PC-3 (cell line): ENCODE measurements at regions not wholly inside any gene's neighbourhood (a gene's known extent, or its start where the extent isn't known, plus 50 kb on each side); places are given as distances from the start of the nearest gene placed in this dataset.

ENCODE experiments used
- ATAC-seq: fragments of 200-7000 bp; cut with Tn5 transposase; 2 replicates; pipeline ENCODE4 v1.9.1; 2020; ENCODE audit warnings: mild to moderate bottlenecking, moderate library complexity
- BruUV-seq: library from RNA; stranded (reverse); fragments of 400-500 nt; replicated peaks from 2 replicates; lab custom pipeline; 2021; lab: Mats Ljungman, UMichigan
- CTCF ChIA-PET: fragments of 300-600 bp; sonication (Branson Sonifier 250); formaldehyde crosslinking; loops from one replicate; lab custom pipeline; 2022; ENCODE audit warnings: antibody characterized with exemption; lab: Charles Lee
- POLR2A ChIA-PET: fragments of 300-600 bp; sonication (Branson Sonifier 250); formaldehyde crosslinking; loops from one replicate; lab custom pipeline; 2022; ENCODE audit warnings: antibody characterized with exemption; ENCODE audit not compliant: unreplicated experiment; lab: Charles Lee
- DNase-seq: peaks from one replicate; pipeline ENCODE4 v3.0.0-alpha.2; 2015
- H2AFZ ChIP-seq: fragments of 300-600 bp; sonication (generic); 2 replicates; pipeline ENCODE4 v1.6.0; 2016; ENCODE audit warnings: antibody characterized with exemption, low read length
- H3F3A ChIP-seq: fragments of 300-600 bp; sonication (generic); one replicate; pipeline ENCODE4 v1.6.0; 2017; ENCODE audit warnings: antibody characterized with exemption, low read length, control low read depth, mild to moderate bottlenecking; ENCODE audit not compliant: unreplicated experiment
- H3K27ac ChIP-seq: fragments of 300-600 bp; sonication (generic); 2 replicates; pipeline ENCODE4 v1.5.1; 2016; ENCODE audit warnings: mild to moderate bottlenecking, low read length
- H3K27me3 ChIP-seq: fragments of 300-600 bp; sonication (generic); 2 replicates; pipeline ENCODE4 v1.6.1; 2016; ENCODE audit warnings: low read length, mixed read lengths
- H3K36me3 ChIP-seq: fragments of 300-600 bp; sonication (generic); 2 replicates; pipeline ENCODE4 v1.6.1; 2016; ENCODE audit warnings: low read depth, mixed run types, low read length, mixed read lengths
- H3K4me1 ChIP-seq: fragments of 300-600 bp; sonication (generic); 2 replicates; pipeline ENCODE4 v1.5.1; 2016; ENCODE audit warnings: low read length; ENCODE audit not compliant: insufficient read depth
- H3K4me2 ChIP-seq: fragments of 300-600 bp; sonication (generic); 2 replicates; pipeline ENCODE4 v1.6.0; 2016; ENCODE audit warnings: low read length
- H3K4me3 ChIP-seq: fragments of 300-600 bp; sonication (generic); 2 replicates; pipeline ENCODE4 v1.5.1; 2016; ENCODE audit warnings: mild to moderate bottlenecking, low read length, mixed read lengths
- H3K79me2 ChIP-seq: fragments of 300-600 bp; sonication (generic); 2 replicates; pipeline ENCODE4 v1.6.1; 2017; ENCODE audit warnings: low read length, mixed read lengths
- H3K9ac ChIP-seq: fragments of 300-600 bp; sonication (generic); 2 replicates; pipeline ENCODE4 v1.6.0; 2016; ENCODE audit warnings: mild to moderate bottlenecking, low read length
- H3K9me2 ChIP-seq: fragments of 300-600 bp; sonication (generic); replicated peaks from 2 replicates; pipeline ENCODE4 v1.6.1; 2016; ENCODE audit warnings: mixed run types, low read length, mixed read lengths
- H3K9me3 ChIP-seq: fragments of 300-600 bp; sonication (generic); 2 replicates; pipeline ENCODE4 v1.6.1; 2016; ENCODE audit warnings: low read length, mixed read lengths
- H4K20me1 ChIP-seq: fragments of 300-600 bp; sonication (generic); 2 replicates; pipeline ENCODE4 v1.6.1; 2016; ENCODE audit warnings: low read length, mixed read lengths
- CTCF ChIP-seq: fragments of 300-600 bp; sonication (generic); conservative IDR thresholded peaks from 2 replicates; pipeline ENCODE4 v1.5.1; 2017; ENCODE audit warnings: antibody characterized with exemption, low read depth, mild to moderate bottlenecking, low read length
- EZH2 ChIP-seq: fragments of 300-600 bp; sonication (generic); IDR thresholded peaks from one replicate; pipeline ENCODE4 v1.6.1; 2017; ENCODE audit warnings: antibody characterized with exemption, mild to moderate bottlenecking, low read length; ENCODE audit not compliant: unreplicated experiment
- EZH2phosphoT487 ChIP-seq: fragments of 300-600 bp; sonication (generic); IDR thresholded peaks from 2 replicates; pipeline ENCODE4 v1.6.1; 2018; ENCODE audit warnings: mild to moderate bottlenecking, antibody characterized with exemption, low read length, borderline replicate concordance
- intact Hi-C: fragments of 100-400 bp; cut with micrococcal nuclease; formaldehyde crosslinking; loops from 2 replicates; pipeline ENCODE4 v1.9.0; 2023

DNA sequence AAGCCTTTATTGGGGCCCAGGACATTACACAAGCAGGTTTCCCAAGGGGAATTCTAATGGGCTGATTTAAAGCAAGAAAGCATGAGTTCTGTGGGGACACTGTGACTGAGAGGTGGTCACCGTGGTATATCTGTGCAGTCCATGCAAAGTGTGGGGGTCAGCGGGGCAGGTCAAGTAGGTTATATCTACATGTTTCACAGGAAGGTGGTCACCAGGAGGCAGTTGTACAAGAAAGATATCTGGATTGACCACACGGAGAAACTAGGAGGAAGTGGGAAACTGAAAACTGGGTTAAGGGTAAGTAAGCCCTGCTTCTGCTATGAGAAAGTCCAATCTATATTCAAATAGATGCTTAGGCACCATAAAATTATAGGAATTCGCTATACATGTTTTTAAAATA, 77.8 kb upstream of the CNOT2 start:
- ChIA-PET POLR2A (no interaction called here), CTCF (no interaction called here)
- no peaks in the 10 kb centered on the region for H3K79me2 ChIP-seq
- no peaks in the 10 kb centered on the region for H3K36me3 ChIP-seq
- ATAC-seq = no peak
- BruUV-seq = no TSS peak
- H3K9me2 ChIP-seq = no peaks in the 10 kb centered on the region
- H2AFZ ChIP-seq = no peak overlapping the region
- no peak overlapping the region for H3K9ac ChIP-seq
- no peaks in the 10 kb centered on the region for H3F3A ChIP-seq
- no peak for DNase-seq
- H3K4me1 ChIP-seq = no peaks in the 10 kb centered on the region
- H3K4me2 ChIP-seq = no peak overlapping the region
- no peaks in the 10 kb centered on the region for H3K27me3 ChIP-seq
- no peaks in the 10 kb centered on the region for H4K20me1 ChIP-seq
- no peak overlapping the region for H3K27ac ChIP-seq
- TF ChIP-seq EZH2phosphoT487 (no peak), EZH2 (no peak), CTCF (no peak)
- H3K4me3 ChIP-seq = no peak overlapping the region
- H3K9me3 ChIP-seq = no peaks in the 10 kb centered on the region
- intact Hi-C loops = no loop called here

DNA sequence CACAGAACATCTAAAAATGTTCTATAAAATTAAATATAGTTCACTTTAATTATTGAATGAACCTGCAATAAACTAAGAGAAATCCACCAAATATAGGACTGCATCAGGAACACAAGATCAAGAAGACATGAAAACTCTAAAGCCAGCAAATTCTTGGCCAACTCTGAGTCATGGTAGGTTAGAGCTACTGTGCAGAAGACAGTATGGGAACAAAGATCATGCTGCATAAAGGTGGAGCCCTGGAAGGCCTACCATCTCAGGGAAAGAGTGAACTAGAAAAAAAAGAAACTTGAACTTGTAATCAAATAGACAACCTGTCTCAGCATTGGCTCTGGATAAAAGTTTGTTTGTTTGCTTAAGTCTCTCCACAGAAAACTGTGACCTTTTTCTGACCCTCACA, 66.9 kb upstream of the CNOT2 start:
- Histone ChIP-seq H3K27me3 (no peaks in the 10 kb centered on the region), H4K20me1 (no peaks in the 10 kb centered on the region), H2AFZ (no peak overlapping the region), H3K9ac (no peak overlapping the region), H3K9me3 (no peaks in the 10 kb centered on the region), H3K36me3 (no peaks in the 10 kb centered on the region), H3K27ac (no peak overlapping the region), H3K4me1 (no peaks in the 10 kb centered on the region), H3K9me2 (no peaks in the 10 kb centered on the region), H3K4me3 (no peak overlapping the region), H3K79me2 (no peaks in the 10 kb centered on the region), H3K4me2 (no peak overlapping the region), H3F3A (no peaks in the 10 kb centered on the region)
- ChIA-PET CTCF (no interaction called here), POLR2A (no interaction called here)
- DNase-seq (no peak), ATAC-seq (no peak)
- TF ChIP-seq EZH2 (no peak), CTCF (no peak), EZH2phosphoT487 (no peak)
- intact Hi-C loops = no loop called here
- no TSS peak for BruUV-seq

DNA sequence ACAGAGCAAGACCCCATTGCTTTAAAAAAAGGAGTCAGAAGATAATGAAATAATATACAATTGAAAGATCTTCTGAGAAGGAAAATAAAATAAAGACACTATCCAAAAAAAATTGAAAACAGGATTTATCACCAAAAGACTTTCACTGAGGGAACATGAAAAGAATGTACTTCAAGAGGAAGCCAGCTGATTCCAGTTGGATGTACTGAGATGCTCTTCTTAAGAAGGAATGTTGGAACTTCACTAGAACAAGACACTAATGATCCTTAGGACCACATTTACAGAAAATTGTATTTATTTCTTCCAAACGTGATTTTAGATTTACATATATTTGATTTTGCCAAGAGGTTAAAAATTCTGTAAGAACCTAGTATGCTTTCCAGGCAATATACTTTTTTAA, 65.6 kb upstream of the CNOT2 start:
- Histone ChIP-seq H3K4me2 (no peak overlapping the region), H3K79me2 (no peaks in the 10 kb centered on the region), H3F3A (no peaks in the 10 kb centered on the region), H3K9me3 (no peaks in the 10 kb centered on the region), H3K36me3 (no peaks in the 10 kb centered on the region), H3K4me1 (no peaks in the 10 kb centered on the region), H3K4me3 (no peak overlapping the region), H3K9me2 (no peaks in the 10 kb centered on the region), H3K27ac (no peak overlapping the region), H4K20me1 (no peaks in the 10 kb centered on the region), H3K27me3 (no peaks in the 10 kb centered on the region), H2AFZ (no peak overlapping the region), H3K9ac (no peak overlapping the region)
- intact Hi-C loops = no loop called here
- ATAC-seq (no peak), DNase-seq (no peak)
- POLR2A ChIA-PET = no interaction called here
- BruUV-seq = no TSS peak
- CTCF ChIA-PET = no interaction called here
- TF ChIP-seq EZH2phosphoT487 = no peak
- TF ChIP-seq CTCF = no peak
- no peak for TF ChIP-seq EZH2
